NCI-H69 (cell line): ENCODE measurements at regions not wholly inside any gene's neighbourhood (a gene's known extent, or its start where the extent isn't known, plus 50 kb on each side); places are given as distances from the start of the nearest gene placed in this dataset.
A peak's percentile ranks its signal among the peaks of the same experiment; 100 is the strongest.

ENCODE experiments used
- DNase-seq: peaks from one replicate; lab custom pipeline; 2025; lab: John Stamatoyannopoulos, UW

DNA sequence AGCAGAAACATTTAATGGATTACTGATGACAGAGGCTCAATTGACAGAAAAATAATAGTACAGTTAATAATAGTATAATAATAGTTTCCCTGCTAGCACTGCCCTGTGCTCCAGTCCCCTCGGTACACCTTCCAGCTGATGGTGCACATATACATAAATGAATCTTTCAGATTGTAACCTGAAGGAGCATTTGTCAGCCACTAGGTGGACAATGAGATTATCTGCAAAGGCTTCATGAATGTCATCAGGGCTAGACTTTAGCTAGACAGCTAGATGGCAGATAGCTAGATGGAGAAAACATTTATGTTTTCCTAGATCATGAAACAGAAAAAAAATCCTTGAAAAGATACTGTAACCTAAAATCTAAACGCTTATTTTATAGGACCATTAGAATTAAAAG, 304.4 kb upstream of the SMC2 start:
- peak; percentile 63 for DNase-seq

DNA sequence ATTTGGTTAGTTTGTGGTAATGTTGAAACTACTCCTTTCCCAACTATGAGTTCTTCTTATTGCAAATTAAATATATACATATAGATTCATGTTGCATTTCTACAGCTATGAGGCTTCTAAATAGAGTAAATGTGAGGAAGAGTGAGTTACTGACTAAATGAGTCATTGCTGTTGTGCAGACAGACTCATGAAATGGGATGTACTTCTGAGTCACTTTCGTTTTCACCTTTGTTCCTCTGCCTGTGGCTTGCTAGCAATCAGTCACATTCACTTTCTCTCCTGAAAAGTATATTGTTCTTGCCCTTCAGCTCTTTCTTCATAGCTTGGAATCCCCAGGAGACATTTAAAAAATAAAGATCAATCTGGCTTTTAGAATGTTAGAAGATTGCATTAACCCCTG, 295.5 kb upstream of the SMC2 start:
- DNase-seq = peak; percentile 65

DNA sequence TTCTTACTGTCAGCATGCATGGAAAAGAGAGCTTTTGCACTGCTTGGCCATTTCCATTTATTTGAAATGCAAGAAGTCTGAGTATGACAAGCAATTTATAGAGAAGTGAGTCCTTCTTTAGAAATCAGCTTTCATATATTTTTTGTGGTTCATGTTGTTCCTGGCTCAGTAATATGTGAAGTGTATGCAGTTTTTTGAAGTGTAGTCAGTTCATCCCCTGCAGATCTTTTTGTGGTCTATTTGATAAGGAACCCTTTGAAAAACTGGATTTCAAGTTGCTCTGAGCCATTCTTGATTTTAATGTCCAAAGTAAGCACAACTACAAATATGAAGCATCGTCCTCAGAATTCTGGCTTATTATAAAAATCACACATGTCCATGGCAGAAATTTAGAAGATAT, 294.1 kb upstream of the SMC2 start:
- DNase-seq = no peak

GRCh38 chr9:103802068-103802467, 292.0 kb upstream of the SMC2 start:
- DNase-seq = no peak

DNA sequence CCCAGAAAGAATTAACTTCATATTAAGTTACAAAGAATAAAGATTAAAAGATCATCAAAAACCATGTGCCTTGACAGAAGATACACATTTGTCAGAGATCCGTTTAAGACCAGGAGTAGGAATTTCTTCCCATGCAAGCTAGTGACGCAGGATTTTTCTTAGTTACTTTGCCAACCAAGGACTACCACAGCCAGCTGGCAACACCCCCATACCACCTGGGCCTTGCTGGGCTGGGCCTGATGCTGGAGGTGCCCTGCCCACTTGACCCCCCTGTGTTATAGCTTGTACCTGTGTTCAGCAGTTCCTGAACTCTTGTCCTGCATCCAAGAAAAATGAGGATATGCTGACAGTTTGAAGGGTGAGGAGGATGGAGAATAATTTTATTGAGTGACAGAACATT, 290.9 kb upstream of the SMC2 start:
- DNase-seq = no peak

DNA sequence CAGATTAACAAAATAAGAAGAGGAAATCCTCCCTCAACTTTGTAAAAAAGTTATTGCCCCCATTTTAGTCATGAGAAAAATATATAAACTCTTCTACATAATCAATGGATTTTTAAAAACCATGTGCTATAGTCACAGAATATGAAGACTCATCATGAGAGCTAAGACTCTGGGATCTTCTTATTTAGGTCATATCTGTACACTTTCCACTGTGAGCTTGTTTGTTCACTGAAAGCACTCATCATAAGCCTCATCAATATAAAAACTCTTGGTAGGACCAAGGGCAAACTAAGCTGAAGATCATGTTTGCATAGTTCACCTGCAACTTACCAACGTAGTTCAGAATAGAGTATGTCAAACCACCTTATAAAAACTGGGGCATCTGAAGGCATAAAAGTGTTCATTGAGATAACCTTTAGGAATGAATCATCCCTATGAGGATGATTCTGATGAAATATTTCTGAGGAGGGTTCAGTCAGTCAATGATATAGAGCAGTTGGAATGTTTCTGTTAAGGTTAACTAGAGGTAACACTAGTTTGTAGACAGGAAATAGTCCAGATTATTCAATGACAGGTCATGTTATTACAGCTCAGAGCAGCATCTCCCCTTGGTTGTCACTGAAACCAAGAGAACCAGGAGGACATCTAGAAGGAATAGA, 289.9 kb upstream of the SMC2 start:
- no peak for DNase-seq

DNA sequence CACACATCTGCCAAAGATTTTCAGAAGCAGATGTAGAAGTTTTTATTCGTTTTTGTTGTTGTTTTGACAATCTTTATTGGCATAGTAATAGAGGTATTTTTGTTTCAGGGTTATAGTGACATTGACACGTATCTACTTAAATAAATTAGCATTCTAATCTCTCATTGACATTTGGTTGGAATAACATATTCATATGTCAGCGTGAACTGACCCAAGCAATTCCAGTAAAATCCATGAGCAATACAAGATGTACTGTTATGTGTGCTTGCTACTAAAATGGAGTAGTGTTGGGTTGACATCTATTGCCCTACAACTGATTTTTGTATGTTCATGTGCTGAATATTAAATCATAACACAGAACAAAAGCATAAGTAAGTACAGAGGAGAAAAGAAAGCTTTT, 284.4 kb upstream of the SMC2 start:
- no peak for DNase-seq

DNA sequence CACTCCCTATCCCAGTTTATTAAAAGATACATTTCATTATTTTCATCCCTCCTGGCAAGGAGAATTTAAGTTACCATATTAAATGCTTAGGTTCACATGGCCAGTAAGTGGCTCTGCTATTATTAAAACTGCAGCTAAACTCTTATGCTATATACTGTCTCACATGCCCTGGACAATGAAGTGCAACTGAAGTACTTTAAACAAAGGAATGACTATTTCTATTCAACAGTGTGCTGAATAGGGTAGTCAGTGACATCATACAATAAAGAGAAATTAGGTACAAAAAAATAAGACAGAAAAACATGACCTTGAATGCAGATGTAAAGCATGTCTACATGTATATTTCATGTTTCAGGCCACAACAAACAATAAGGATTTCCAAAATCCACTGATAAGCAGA, 282.6 kb upstream of the SMC2 start:
- no peak for DNase-seq

DNA sequence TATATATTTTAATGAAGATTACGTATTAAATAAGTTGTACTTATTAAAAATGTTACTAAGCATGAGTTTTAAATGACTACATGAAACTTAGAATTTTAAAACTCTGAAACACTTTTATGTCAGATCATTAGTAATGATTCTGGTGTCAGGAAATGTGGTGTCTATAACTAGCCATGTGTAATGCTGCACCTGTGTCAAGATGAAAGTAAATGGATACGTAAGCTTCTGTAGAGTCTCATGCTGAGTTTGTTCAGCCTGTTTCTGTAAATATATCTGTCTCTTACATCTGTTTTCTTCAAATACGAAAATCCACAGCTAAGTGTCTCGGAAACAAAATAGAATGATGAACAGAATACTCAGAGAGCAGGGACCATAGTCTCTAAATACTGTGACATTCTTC, 278.0 kb upstream of the SMC2 start:
- peak; percentile 28 for DNase-seq

- no peak for DNase-seq
These were observed 274.2 kb upstream of the SMC2 start for GRCh38 chr9:103819936-103820335.

DNA sequence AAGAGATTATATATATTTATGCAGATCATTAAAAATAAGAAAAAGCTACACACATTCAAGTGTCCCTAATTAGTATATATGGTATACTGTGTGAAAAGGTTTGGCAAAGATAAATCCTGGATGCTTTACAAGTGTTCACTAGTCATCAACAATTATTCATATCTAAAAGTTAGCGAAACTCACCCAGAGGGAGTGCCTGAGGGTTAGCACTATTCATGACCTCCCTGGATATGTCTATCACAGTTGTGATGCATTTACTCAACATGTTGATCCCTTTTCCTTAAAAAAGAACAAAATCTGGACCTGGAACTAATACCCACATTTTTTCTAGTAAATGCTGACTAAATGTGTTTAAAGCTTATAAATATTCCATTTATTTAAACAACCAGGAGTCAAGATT, 273.0 kb upstream of the SMC2 start:
- no peak for DNase-seq

DNA sequence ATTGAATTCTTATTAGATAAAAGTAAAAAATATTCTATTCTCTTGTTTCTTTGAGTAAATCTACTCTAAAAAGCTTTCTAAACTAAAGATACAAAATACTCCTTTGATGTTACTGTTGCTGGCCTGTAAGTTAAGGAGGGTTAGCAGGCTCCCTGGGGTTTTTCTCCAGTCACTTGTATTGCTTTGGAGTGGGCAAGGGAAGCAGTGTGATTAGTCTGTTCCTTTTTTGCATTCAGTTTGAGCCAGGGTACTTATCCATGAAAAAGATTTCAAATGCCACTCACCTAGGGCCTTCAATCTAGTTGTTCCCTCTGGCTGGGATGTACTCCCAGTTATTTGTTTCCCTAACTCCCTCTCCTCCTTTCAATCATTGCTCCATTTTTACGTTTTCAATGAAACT, 256.2 kb upstream of the SMC2 start:
- DNase-seq = peak; percentile 26

GRCh38 chr9:103839197-103839596, 254.9 kb upstream of the SMC2 start:
- DNase-seq = no peak

DNA sequence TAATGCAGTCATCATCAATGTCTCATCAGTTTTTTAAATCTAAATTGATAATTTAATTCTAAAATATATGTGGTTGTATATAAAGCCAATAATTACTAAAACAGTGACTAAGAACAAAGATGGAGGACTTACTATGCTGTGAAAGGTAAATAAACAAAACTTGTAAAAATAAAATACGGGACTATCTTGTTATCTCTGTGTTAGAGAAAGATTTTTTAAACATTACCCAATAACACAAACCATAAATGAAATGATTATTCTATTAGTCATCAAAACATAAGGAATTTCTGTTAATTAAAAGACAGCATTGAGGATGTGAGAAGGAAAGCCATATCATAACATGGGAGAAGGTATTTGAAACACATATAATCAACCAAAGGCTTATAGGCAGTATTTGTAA, 226.2 kb upstream of the SMC2 start:
- no peak for DNase-seq

DNA sequence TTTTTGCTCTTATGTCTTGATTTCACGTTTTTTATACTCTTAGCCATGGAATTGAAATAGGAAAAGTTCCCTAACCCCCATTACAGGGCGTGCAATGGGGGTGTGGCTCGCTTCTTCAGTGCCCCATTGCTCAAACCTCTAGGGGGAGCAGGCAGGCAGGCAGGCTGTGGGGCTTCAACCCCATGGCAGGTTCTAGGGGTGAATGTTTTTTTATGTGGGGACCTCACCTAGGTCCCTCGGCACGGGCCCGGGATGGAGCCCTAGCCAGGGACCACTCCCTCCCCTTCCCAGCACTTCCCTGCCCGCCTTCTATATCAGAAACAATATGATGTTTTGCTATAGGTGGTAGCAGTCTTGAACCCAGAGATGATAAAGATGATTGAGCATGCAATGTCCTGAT, 221.3 kb upstream of the SMC2 start:
- DNase-seq = no peak

DNA sequence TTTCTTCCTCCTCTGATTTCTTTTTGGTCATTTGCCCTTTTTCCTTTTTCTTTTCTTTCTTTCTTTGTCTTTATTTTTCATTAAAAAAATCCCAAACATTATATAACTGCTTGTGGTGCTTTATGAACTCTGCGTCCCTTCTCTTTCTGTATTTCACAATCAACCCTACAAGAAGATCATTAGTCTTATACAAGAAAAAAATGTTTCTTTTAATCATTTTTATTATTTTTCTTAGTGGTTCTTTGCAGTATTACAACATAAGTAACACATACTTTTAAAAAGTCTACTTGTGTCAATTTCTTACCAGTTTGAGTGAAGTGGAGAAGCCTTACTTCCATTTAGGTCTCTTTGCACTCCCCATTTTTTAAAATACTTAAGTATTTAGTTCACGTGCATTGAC, 212.7 kb upstream of the SMC2 start:
- no peak for DNase-seq

- DNase-seq = no peak
These were observed 204.1 kb upstream of the SMC2 start for GRCh38 chr9:103889989-103890388.

DNA sequence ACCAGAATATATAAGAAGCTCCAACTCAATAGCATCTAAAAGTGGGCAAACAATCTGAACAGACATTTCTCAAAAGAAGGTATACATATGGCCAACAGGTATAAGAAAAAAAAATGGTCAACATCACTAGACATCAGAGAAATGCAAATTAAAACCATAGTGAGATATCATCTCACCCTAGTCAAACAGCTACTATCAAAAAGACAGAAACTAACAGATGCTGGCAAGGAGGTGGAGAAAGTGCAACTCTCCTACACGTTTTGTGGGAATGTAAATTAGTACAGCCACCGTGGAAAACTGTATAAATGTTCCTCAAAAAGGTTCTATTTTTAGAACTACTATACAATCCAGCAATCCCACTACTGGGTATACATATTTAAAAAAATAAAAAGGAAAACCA, 199.9 kb upstream of the SMC2 start:
- DNase-seq = no peak

GRCh38 chr9:103898550-103898949, 195.6 kb upstream of the SMC2 start:
- DNase-seq = no peak

GRCh38 chr9:103899866-103900265, 194.2 kb upstream of the SMC2 start:
- peak; percentile 14 for DNase-seq

DNA sequence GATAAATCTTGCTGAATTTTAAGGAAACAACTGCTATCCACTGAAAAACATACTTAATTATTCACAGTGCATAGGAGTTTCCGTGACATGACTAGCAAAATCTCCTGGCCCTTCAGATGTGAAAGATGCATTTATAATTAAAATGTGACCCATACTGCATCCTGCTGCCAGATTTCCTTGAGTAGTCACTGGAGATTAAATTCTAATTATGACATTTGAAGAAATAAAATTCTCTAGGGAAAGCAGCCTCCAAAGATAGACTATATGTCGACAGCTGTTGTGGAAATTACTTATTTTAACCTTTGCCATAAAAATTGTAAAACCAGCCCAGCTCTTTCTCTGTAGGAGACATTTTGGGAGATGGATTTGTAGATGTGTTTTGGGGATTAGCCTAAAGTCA, 193.6 kb upstream of the SMC2 start:
- peak; percentile 62 for DNase-seq

DNA sequence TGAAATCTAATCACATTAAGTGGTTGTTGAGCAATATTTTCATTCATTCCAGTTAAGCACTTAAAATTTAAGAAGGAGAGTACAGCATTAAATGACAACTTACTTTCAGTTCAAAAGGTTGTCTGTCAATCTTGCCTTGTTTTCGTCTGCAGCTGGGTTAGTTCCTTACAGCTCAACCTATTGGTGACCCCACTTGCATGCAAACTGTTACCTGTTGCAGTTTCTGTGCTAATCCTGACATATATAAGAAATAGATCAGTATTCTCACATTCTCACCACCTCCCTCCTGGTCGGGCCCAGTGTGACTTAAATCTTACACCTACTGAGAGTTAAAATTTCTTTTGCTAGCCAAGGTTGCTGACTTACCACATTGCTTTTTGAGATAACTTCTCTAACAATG, 191.8 kb upstream of the SMC2 start:
- DNase-seq = no peak

DNA sequence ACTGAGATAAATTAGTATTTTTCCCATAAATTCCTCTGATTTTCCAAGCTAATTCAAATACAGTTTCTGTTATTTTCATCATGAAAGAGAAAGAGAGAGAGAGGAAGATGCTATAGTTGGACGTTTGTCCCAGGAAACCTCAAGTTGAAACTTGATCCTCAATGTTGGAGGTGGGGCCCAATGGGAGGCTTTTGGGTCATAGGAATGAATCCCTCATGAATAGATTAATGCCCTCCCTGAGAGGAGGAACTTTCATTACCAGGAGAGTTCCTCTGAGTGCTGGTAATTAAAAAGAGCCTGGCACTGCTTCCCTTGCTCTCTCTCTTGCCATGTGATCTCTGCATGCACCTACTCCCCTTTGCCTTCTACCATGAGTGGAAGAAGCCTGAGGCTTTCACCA, 189.9 kb upstream of the SMC2 start:
- DNase-seq = peak; percentile 13

GRCh38 chr9:103913899-103914298, 180.2 kb upstream of the SMC2 start:
- no peak for DNase-seq
